ENCODE measurements at regions not wholly inside any gene's neighbourhood (a gene's known extent, or its start where the extent isn't known, plus 50 kb on each side); places are given as distances from the start of the nearest gene placed in this dataset.

- no peak for DNase-seq (ENCODE audit: low spot score)
These were observed 110.6 kb upstream of the NHSL1 start for GRCh38 chr6:138609801-138610430.

DNA sequence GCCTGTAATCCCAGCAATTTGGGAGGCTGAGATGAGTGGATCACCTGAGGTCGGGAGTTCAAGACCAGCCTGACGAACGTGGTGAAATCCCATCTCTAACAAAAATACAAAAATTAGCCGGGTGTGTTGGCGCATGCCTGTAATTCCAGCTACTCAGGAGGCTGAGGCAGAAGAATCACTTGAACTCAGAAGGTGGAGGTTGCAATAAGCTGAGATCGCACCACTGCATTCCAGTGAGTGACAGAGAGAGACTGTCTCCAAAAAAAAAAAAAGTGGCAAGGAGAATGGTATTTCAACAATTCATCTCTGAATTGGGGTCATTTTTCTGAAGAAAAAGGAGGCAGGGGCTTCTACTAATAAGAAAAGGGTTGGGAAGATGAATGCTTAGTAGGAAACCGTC, 111.5 kb upstream of the NHSL1 start:
- no peak for DNase-seq (ENCODE audit: low spot score)

- DNase-seq (ENCODE audit: low spot score), result no peak
These were observed 114.9 kb upstream of the NHSL1 start for GRCh38 chr6:138614151-138614550.

- no peak for DNase-seq (ENCODE audit: low spot score)
These were observed 118.9 kb upstream of the NHSL1 start for GRCh38 chr6:138618168-138618567.

DNA sequence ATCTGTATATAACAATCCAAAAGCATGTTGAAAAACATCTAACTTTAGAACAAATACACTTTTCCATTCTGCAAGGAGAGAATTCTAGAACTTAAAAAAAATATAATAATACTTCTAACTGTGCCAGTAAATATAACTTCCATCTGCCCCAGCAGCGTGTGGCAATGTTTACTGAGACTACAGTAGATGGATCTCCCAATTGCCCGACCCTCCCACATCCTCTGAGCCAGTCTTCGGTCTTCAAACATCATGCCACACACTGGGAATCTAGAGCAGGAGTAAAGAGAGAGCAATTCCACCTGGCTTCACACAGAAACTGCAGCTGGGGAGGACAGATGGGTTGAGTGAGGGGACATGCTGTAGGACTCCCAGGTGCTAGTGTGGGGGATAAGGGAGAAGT, 121.3 kb upstream of the NHSL1 start:
- DNase-seq (ENCODE audit: low spot score), result no peak

DNA sequence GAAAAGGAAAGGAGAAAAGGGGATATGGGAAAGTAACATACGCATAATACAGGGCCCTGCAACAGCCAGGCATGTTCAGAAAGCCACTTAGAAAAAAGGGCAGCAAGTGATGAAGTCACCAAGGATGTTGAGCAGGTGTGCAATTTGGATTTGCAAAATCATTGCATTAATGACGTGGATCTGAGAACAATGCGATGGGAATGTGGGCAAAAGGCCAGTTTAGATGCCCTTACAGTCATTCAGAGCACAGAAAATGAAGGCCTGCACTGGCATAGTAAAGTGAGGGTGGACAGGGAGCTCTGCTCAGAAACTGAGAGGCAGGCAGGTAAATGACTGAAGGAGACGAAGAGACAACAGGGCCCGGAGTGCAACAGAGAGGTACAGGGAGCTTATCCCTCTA, 123.7 kb upstream of the NHSL1 start:
- DNase-seq (ENCODE audit: low spot score), result peak; percentile 2

- DNase-seq (ENCODE audit: low spot score), result no peak
These were observed 132.3 kb upstream of the NHSL1 start for GRCh38 chr6:138631566-138631965.

- no peak for DNase-seq (ENCODE audit: low spot score)
These were observed 135.7 kb upstream of the CCDC28A start for GRCh38 chr6:138637822-138638221.

GRCh38 chr6:138638604-138639003, 135.0 kb upstream of the CCDC28A start:
- no peak for DNase-seq (ENCODE audit: low spot score)

- DNase-seq (ENCODE audit: low spot score), result no peak
These were observed 133.5 kb upstream of the CCDC28A start for GRCh38 chr6:138640028-138640427.

GRCh38 chr6:138643210-138643609, 130.4 kb upstream of the CCDC28A start:
- DNase-seq (ENCODE audit: low spot score), result no peak

DNA sequence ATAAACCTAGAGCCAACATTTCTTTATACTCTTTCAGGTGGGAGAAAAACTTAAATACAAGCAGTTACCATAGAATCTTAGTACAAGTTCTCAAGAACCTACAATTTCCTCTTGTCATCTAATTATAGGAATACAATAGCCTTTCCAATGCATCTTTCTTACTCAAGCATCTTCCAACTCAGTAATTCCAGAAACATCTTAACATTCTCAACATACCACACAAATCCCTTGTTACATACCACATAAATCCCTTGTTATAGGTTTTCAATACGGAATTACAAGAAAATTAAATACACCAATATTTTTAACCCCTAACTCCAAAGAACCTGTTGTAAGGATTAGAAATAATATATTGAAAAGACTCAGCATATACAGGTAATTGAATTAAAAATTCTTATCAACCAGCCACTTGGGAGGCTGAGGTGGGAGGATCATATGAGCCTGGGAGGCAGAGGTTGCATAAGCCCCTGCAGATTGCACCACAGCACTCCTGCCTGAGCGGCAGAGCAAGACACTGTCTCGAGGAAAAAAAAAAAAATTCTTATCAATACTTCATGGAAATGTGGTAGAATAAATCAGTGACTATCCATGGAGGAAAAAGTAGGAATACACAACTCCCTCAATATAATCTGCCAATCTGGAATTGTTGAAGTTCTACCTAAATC, 127.5 kb upstream of the CCDC28A start:
- no peak for DNase-seq (ENCODE audit: low spot score)

DNA sequence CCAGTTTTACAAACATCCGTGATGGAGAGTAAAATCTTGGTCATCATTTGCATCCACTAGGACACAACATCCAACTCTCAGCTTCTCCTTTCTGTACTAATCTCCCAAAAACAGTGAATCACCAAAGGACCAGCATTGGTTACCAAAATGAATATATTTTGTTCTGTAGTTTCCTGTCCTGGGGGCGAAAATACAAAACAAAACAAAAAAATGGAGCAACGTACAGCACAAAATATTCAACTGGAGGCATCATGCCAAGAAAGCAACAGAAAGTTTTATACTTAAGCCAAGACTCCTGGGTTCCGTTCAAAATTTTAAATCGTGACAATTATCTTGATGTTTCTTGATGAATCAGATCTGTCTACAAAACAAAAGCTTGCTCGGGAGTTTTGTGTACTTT, 126.6 kb upstream of the CCDC28A start:
- no peak for DNase-seq (ENCODE audit: low spot score)

- no peak for DNase-seq (ENCODE audit: low spot score)
These were observed 125.4 kb upstream of the CCDC28A start for GRCh38 chr6:138648127-138648526.

- no peak for DNase-seq (ENCODE audit: low spot score)
These were observed 122.1 kb upstream of the CCDC28A start for GRCh38 chr6:138651491-138651890.

GRCh38 chr6:138652824-138653223, 120.7 kb upstream of the CCDC28A start:
- no peak for DNase-seq (ENCODE audit: low spot score)

GRCh38 chr6:138653435-138653834, 120.1 kb upstream of the CCDC28A start:
- no peak for DNase-seq (ENCODE audit: low spot score)

DNA sequence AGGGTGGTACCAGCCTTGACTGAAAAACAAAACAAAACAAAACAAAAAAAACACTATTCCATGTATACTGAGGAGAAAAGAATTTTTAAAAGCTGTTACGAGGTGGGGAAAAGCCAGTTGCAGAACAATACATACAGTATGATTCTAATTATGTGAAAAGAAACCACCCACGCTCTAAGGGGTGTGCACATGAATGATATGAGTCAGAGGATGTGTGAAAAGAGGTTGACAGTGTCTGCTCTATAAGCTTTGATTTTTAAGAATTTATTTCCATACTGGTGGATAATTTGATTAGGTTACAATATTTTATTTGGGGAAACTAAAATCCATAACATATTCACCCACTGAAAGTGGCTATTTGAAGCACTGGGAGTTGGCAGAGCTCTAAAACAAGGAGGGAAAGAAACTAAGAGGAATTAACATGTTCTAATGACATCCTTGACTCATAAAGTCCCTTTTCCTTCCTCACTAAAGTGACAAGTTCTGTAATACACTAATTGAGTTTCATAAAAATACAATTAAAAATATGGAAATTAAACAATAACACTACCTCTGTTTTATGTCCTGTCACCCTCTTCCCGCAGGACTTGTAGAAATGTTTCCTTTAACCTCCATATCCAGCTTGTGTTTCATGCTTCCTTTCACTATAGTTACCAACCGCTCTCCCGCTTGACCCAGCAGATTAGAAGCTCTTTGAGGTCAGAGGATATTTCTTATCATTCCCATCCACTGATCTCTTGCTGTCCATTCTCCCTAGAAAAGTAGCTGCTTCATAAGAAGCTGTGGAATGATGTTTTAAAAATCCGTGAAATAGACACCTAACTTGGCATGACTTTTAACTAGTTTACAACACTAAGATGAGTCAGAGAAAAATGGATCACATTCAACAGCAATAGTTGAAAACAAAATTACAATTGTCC, 118.6 kb upstream of the CCDC28A start:
- peak; percentile 73 for DNase-seq (ENCODE audit: low spot score)

DNA sequence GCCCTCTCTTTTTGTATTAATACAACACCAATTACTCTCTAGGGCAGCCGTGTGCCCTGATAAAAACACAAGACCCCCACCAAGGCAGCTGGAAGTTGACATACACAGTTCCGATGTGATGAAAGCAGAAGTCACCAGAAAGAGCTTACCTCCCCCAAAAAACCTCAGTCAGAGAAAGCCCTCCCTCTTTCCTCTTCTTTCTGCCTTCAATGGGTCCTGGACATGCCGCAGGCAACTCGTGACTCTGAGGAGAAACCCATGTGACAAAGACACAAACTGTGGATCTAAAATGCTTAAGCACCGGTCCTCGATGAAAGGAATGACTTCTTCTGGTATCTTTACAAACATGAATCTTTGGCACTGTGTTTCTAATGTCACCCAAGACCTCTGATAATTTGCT, 117.7 kb upstream of the CCDC28A start:
- DNase-seq (ENCODE audit: low spot score), result no peak

DNA sequence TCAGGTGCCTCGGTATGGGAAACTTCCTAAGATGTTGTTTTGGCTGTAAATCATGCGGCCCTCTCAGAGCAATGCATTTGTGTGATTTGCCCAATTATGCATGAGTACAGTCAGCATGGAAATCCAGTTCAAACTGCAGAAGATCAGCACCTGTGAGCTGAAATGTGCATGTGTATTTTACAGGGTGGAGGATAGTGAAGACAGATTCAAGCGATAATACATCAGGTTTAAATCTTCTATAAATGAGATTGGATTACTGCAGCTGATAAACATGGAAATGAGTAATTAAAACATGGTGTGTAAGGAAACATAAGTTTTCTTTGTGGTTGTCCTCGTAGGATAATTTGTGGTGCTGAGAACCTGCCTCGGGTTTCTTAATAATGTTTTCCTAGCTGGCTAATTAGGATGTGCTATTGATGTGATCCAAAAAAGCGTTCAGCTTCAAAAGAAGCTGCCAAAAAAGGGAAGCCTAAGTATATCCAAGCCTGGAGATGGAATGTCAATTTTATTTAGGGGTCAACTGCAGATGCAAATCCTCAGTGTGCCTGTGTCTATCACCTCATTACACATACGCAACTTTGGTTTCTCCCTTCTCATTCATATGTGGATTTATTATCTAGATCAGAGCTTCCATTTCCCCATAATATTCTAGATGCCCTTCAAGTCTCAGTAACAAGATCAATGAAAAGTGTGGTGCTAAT, 117.1 kb upstream of the CCDC28A start:
- no peak for DNase-seq (ENCODE audit: low spot score)

DNA sequence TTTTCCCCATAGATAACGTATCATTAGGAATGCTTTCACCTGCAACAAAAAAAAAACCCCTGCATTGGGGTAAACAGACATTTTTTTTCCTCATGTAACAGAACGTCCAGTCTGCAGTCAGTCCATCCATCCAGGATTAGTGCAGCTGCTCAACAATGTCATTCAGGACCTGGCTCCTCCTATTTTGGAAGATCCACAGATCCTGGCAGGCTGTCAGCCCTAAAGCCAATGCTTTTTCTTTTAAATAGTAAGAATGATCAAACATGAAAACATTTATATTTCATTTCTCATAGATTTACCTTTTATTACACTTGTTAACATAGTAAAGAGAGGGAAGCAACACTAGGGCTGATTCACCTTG, 116.5 kb upstream of the CCDC28A start:
- no peak for DNase-seq (ENCODE audit: low spot score)

GRCh38 chr6:138659998-138660397, 113.6 kb upstream of the CCDC28A start:
- DNase-seq (ENCODE audit: low spot score), result no peak

- peak; percentile 9 for DNase-seq (ENCODE audit: low spot score)
These were observed 111.1 kb upstream of the CCDC28A start for GRCh38 chr6:138662471-138662870.

Data from SW480 (cell line).